Pancreas (tissue), 10 donors: ENCODE measurements at regions not wholly inside any gene's neighbourhood (a gene's known extent, or its start where the extent isn't known, plus 50 kb on each side); places are given as distances from the start of the nearest gene placed in this dataset.
"Not testable (repeated sequence)": the region's sequence is repeated elsewhere in the genome, so short reads cannot be mapped to it uniquely, and the experiment has no call there.

Experiments
- ATAC-seq, 4 donors: fragments of 200-7000 bp; cut with Tn5 transposase; one replicate each; pipeline versions ENCODE4 v1.8.0 to v1.9.1; 2020; ENCODE audit warnings: mild to moderate bottlenecking in 4 of 4, moderate library complexity in 4 of 4
- DNase-seq, 6 donors: peaks; one replicate each; pipeline ENCODE4 v3.0.0-alpha.2; 2020
- FAIRE-seq: peaks from 2 replicates; lab custom pipeline; 2012; peaks lifted over from hg19 to GRCh38; lab: Jason Lieb, UNC
- H3K27ac ChIP-seq, 4 donors: fragments of 200-600 bp; sonication (generic); 1 replicate in 3 of 4; 2 replicates in 1 of 4; pipeline versions ENCODE4 v1.5.0 to v1.8.0; 2020
- H3K27me3 ChIP-seq, 4 donors: fragments of 200-600 bp; one replicate each; pipeline ENCODE4 v1.8.0; 2021
- H3K36me3 ChIP-seq, 3 donors: fragments of 200-600 bp; sonication (generic) in 1 of 3; one replicate each; pipeline versions ENCODE4 v1.5.0 to v1.8.0; 2020 to 2021
- H3K4me1 ChIP-seq, 3 donors: fragments of 200-600 bp; one replicate each; pipeline ENCODE4 v1.8.0; 2021
- H3K4me3 ChIP-seq, 4 donors: fragments of 200-600 bp; sonication (generic) in 2 of 4; one replicate each; pipeline versions ENCODE4 v1.5.0 to v1.8.0; 2020 to 2021
- H3K9me3 ChIP-seq, 4 donors: fragments of 200-600 bp; one replicate each; pipeline ENCODE4 v1.8.0; 2021
- WGBS, 2 donors: extraction: QIAGEN DNeasy Blood & Tissue Kit; methylation state at CpG; one replicate each; pipeline ENCODE4 v1.1.7; 2013; 5-methylcytosine and 5-hydroxymethylcytosine counted together
- intact Hi-C, 3 donors: fragments of 100-400 bp; cut with DNase I; formaldehyde crosslinking; loops; one replicate each; pipeline versions ENCODE4 v1.11.1 to v1.14.2; 2022
- TF ChIP-seq, protein P1 (sequence below), 4 donors: fragments of 200-600 bp; sonication (generic) in 3 of 4; IDR thresholded peaks; one replicate each; pipeline versions ENCODE4 v1.5.0 to v1.8.0; 2021; ENCODE audit warnings: antibody characterized with exemption in 4 of 4
- donor health status: healthy with polysubstance abuse.
- donor health status: DM: no; HTN: no; CAD: no; lungs with moderate emphysema.
- donor health status: DM: no; HTN: no; CAD: no.
- donor health status: control.
- donor health status: control.
- donor health status: Bipolar disorder and iron deficiency.
- donor health status: DM: yes; HTN: yes; CAD: no.
- donor health status: DM: no; HTN: no; CAD: no.
- donor health status: DM: no; HTN: no; CAD: no.
- donor health status: DM: yes; HTN: yes; CAD: no.

GRCh38 chr12:93006471-93007208 is 77.5 kb upstream of the EEA1 start:
- no peak for ATAC-seq
- intact Hi-C loops = no loop called here
- no peaks in the 10 kb centered on the region for H3K27me3 ChIP-seq
- TF ChIP-seq, protein P1, sequence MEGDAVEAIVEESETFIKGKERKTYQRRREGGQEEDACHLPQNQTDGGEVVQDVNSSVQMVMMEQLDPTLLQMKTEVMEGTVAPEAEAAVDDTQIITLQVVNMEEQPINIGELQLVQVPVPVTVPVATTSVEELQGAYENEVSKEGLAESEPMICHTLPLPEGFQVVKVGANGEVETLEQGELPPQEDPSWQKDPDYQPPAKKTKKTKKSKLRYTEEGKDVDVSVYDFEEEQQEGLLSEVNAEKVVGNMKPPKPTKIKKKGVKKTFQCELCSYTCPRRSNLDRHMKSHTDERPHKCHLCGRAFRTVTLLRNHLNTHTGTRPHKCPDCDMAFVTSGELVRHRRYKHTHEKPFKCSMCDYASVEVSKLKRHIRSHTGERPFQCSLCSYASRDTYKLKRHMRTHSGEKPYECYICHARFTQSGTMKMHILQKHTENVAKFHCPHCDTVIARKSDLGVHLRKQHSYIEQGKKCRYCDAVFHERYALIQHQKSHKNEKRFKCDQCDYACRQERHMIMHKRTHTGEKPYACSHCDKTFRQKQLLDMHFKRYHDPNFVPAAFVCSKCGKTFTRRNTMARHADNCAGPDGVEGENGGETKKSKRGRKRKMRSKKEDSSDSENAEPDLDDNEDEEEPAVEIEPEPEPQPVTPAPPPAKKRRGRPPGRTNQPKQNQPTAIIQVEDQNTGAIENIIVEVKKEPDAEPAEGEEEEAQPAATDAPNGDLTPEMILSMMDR (IDR thresholded peaks at IDR 0.05) = no peak
- H3K4me1 ChIP-seq = peaks cover 0 to 9% (median 0%) of the 10 kb centered on the region in 3 donors
- no peak overlapping the region for H3K27ac ChIP-seq
- 84 to 86% methylated on average over 5 of the region's 5 CpGs for WGBS, 2 donors
- H3K4me3 ChIP-seq = no peak overlapping the region
- no peaks in the 10 kb centered on the region for H3K9me3 ChIP-seq
- no peak for DNase-seq
- no peaks in the 10 kb centered on the region for H3K36me3 ChIP-seq
- FAIRE-seq = no peak

DNA sequence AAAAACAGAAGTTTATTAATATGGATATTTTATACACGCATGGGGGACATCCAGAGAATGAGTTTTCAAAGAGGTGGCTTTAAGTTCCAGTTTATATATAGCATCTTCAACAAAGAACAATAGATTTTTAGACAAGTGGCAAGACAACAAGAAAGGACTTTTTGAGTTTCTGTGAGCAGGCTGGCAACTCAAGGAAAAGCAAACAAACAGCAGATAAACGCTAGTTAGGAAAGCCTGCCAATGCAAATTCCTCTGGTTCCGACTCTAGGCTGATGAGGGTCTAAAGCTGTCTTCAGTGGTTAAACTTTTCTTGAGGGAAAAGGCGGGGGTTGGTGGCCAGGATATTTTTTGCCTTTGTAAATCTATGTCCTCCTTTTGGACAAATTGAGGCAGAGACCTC is 78.4 kb upstream of the EEA1 start:
- Histone ChIP-seq H3K4me3 (no peak overlapping the region), H3K9me3 (no peaks in the 10 kb centered on the region), H3K4me1 (peaks cover 0 to 9% (median 0%) of the 10 kb centered on the region in 3 donors), H3K36me3 (no peaks in the 10 kb centered on the region), H3K27ac (no peak overlapping the region), H3K27me3 (no peaks in the 10 kb centered on the region)
- DNase-seq (no peak), ATAC-seq (peak in 2 of 4 donors; percentile 56 to 80), FAIRE-seq (no peak)
- intact Hi-C loops = no loop called here
- WGBS, 2 donors = 16 to 18% methylated on average over 4 of the region's 4 CpGs
- TF ChIP-seq, protein P1 (IDR thresholded peaks at IDR 0.05) = no peak

DNA sequence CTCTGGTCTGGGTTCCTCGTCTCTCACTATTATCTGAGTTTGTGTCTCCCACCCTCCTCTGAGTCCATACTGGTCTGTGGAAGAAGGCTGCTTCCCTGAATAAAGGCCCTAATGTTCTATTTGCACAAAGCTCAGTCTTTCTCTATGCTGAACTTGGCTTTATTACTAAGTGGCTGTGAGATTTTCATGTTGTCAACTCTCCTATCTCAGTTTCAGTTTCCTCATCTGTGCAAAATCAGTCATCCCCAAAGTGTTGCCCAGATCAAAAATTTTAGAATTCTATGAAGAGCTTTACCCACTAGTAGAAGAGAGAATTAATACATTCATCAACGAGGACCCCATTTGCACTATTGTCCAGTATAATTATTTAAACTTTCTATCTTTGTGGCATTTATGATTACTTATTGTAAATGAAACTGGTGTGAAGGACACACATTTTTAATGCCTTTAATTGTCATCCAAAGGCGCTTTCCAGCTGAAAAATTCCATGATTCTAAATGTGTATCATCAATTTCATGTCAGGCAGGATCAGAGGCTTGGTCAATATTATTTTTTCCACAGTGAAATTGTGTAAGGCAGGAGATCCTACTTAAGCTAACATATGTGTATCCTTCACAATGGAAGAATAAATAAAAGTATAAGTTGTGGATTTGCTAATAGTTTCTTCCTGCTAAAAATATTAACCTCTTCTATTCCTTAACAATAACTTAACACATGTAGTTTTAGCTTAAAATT is 79.1 kb upstream of the EEA1 start:
- ATAC-seq (peak in 2 of 4 donors; percentile 17 to 49), FAIRE-seq (no peak), DNase-seq (no peak)
- Histone ChIP-seq H3K9me3 (no peaks in the 10 kb centered on the region), H3K36me3 (no peaks in the 10 kb centered on the region), H3K27me3 (no peaks in the 10 kb centered on the region), H3K4me1 (peaks cover 0 to 9% (median 0%) of the 10 kb centered on the region in 3 donors), H3K27ac (no peak overlapping the region), H3K4me3 (no peak overlapping the region)
- TF ChIP-seq, protein P1 (IDR thresholded peaks at IDR 0.05) = no peak
- WGBS, 2 donors = 47 to 60% methylated on average over 3 of the region's 3 CpGs
- intact Hi-C loops = no loop called here

GRCh38 chr12:93008880-93009279 is 79.8 kb upstream of the EEA1 start:
- H3K36me3 ChIP-seq, intact Hi-C loops, H3K27ac ChIP-seq, ATAC-seq, H3K27me3 ChIP-seq, H3K4me1 ChIP-seq, FAIRE-seq, DNase-seq, H3K9me3 ChIP-seq, H3K4me3 ChIP-seq: not testable (repeated sequence)
- 77 to 81% methylated on average over 7 of the region's 7 CpGs for WGBS, 2 donors

DNA sequence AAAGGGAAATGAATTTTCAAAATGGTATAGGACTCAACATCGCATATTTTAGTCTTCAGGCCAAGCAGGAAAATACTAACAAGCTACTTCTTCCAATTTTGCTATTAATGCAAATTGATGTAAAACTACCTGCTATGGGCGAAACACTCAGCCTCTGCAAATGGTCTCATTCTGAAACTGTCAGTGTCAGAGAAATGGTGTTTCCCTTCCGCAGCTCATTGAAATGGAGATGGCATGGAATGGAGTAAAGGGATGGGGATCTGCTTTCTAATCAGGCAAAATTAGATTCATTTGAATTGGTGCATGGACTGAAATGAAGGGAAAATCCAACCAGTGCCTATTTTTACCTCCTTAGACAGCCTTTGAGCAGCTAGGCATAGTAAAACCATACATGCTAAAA is 80.4 kb upstream of the EEA1 start:
- Histone ChIP-seq H3K27ac (no peak overlapping the region), H3K9me3 (no peaks in the 10 kb centered on the region), H3K27me3 (no peaks in the 10 kb centered on the region), H3K4me3 (no peak overlapping the region), H3K4me1 (peaks cover 0 to 9% (median 0%) of the 10 kb centered on the region in 3 donors), H3K36me3 (no peaks in the 10 kb centered on the region)
- TF ChIP-seq, protein P1 (IDR thresholded peaks at IDR 0.05) = no peak
- WGBS, 2 donors = 91 to 96% methylated on average over 3 of the region's 3 CpGs
- no peak for FAIRE-seq
- no peak for ATAC-seq
- intact Hi-C loops = no loop called here
- no peak for DNase-seq
